ENCODE measurements at regions not wholly inside any gene's neighbourhood (a gene's known extent, or its start where the extent isn't known, plus 50 kb on each side); places are given as distances from the start of the nearest gene placed in this dataset.
"Not testable (repeated sequence)": the region's sequence is repeated elsewhere in the genome, so short reads cannot be mapped to it uniquely, and the experiment has no call there.

DNA sequence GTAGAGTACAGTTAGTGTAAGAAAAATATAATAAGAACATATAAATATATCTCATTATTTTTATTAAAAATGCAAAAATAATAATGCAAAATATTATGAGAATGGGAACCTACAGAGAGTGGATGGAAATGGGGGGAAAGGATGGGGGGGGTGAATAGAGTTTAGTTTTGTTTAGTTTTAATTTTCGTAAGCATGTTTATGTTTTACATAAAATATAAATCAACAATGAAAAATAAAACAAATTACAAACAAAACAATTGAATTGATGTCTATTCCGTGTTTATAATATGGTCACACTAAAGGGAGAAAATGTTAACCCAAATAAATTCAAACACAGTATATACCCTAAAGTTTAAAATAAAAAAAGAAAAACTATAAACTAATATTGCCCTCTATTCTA, 1717.4 kb upstream of the SPRY2 start:
- H3K9me3 ChIP-seq (ENCODE audit: control insufficient read depth in 2 of 2, low read length in 2 of 2): no peaks in the 10 kb centered on the region
- H3K4me3 ChIP-seq (ENCODE audit: low read length in 2 of 2): no peak overlapping the region
- H3K27ac ChIP-seq (ENCODE audit: low read length): no peak overlapping the region
- no peaks in the 10 kb centered on the region for H3K36me3 ChIP-seq (ENCODE audit: control insufficient read depth in 2 of 2, insufficient read depth in 2 of 2, low read length in 2 of 2)
- no peak overlapping the region for H3K9ac ChIP-seq (ENCODE audit: low read length in 2 of 2)
- no peaks in the 10 kb centered on the region for H3K4me1 ChIP-seq (ENCODE audit: control insufficient read depth, insufficient read depth, low read length)
- H3K27me3 ChIP-seq (ENCODE audit: control insufficient read depth in 1 of 2, insufficient read depth in 2 of 2, low read length in 2 of 2): no peaks in the 10 kb centered on the region

DNA sequence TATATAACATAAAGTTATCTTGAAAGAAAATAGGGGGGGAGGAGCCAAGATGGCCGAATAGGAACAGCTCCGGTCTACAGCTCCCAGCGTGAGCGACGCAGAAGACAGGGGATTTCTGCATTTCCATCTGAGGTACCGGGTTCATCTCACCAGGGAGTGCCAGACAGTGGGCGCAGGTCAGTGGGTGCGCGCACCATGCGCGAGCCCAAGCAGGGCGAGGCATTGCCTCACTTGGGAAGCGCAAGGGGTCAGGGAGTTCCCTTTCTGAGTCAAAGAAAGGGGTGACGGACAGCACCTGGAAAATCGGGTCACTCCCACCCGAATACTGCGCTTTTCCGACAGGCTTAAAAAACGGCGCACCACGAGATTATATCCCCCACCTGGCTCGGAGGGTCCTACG, 1704.4 kb upstream of the SPRY2 start:
- not testable (repeated sequence) for H3K4me3 ChIP-seq (ENCODE audit: low read length in 2 of 2); H3K9ac ChIP-seq (ENCODE audit: low read length in 2 of 2); H3K27me3 ChIP-seq (ENCODE audit: control insufficient read depth in 1 of 2, insufficient read depth in 2 of 2, low read length in 2 of 2); H3K27ac ChIP-seq (ENCODE audit: low read length); H3K4me1 ChIP-seq (ENCODE audit: control insufficient read depth, insufficient read depth, low read length); H3K9me3 ChIP-seq (ENCODE audit: control insufficient read depth in 2 of 2, low read length in 2 of 2); H3K36me3 ChIP-seq (ENCODE audit: control insufficient read depth in 2 of 2, insufficient read depth in 2 of 2, low read length in 2 of 2)

DNA sequence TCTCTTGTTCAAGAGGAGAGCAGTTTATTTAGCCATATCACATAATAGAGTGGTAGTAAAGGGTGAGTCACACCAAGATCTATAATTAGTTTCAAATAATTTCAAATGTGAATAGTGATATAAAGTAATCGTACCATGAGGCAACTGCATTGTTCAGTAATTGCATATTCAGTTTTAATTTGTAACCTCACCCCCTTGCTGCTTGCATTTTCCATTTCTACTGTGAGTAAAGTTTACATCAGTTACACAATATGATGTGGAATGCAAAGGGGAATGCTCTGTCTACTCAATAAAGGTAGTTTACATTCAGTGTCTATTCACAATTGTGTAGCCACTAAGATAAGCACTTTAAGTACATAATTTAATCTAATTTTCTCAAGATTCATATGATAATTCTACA, 1695.7 kb upstream of the SPRY2 start:
- no peak overlapping the region for H3K27ac ChIP-seq (ENCODE audit: low read length)
- no peaks in the 10 kb centered on the region for H3K4me1 ChIP-seq (ENCODE audit: control insufficient read depth, insufficient read depth, low read length)
- H3K36me3 ChIP-seq (ENCODE audit: control insufficient read depth in 2 of 2, insufficient read depth in 2 of 2, low read length in 2 of 2): no peaks in the 10 kb centered on the region
- H3K9me3 ChIP-seq (ENCODE audit: control insufficient read depth in 2 of 2, low read length in 2 of 2): peaks cover 0 to 2% of the 10 kb centered on the region in 2 donors
- no peak overlapping the region for H3K4me3 ChIP-seq (ENCODE audit: low read length in 2 of 2)
- H3K9ac ChIP-seq (ENCODE audit: low read length in 2 of 2): no peak overlapping the region
- H3K27me3 ChIP-seq (ENCODE audit: control insufficient read depth in 1 of 2, insufficient read depth in 2 of 2, low read length in 2 of 2): no peaks in the 10 kb centered on the region

DNA sequence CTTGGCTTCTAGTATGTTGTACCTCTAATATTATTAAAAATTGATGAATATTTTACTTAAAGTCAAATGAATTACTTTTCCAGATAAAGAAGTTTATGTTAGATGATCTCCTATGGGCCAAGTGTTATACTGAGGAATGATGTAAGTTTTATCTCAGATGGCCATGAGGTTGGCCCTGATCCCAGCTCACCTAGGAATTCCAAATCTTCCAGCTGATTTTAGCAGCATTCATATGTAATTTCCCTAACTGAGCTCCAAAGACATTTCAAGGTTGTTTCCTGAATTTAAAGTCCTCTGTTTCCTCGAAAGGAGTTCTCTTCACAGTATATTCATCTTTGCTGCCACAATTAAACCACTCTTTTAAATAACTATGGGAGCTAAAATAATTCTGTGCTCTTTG, 1670.4 kb upstream of the SPRY2 start:
- H3K27me3 ChIP-seq (ENCODE audit: control insufficient read depth in 1 of 2, insufficient read depth in 2 of 2, low read length in 2 of 2): no peaks in the 10 kb centered on the region
- no peaks in the 10 kb centered on the region for H3K9me3 ChIP-seq (ENCODE audit: control insufficient read depth in 2 of 2, low read length in 2 of 2)
- H3K36me3 ChIP-seq (ENCODE audit: control insufficient read depth in 2 of 2, insufficient read depth in 2 of 2, low read length in 2 of 2): no peaks in the 10 kb centered on the region
- no peak overlapping the region for H3K4me3 ChIP-seq (ENCODE audit: low read length in 2 of 2)
- no peak overlapping the region for H3K9ac ChIP-seq (ENCODE audit: low read length in 2 of 2)
- no peak overlapping the region for H3K27ac ChIP-seq (ENCODE audit: low read length)
- H3K4me1 ChIP-seq (ENCODE audit: control insufficient read depth, insufficient read depth, low read length): no peaks in the 10 kb centered on the region

DNA sequence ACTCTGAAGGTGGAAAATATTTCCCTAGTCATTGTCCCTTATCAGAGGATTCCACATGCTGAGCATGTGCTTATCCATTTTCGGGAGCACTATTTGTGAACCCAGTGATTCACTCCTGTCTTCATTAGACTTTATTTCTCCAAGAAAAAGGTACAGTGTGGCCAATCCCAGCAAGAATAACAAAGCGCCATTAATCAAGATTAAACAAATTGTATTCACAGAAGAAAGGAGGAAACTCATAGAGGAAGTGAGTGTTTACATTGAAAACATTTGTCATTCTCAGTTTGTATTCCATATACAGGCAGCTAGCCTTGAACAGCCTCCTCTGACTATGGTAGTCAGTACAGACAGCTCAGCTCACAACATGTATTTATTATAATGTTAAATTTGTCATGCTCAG, 1669.9 kb upstream of the SPRY2 start:
- no peaks in the 10 kb centered on the region for H3K27me3 ChIP-seq (ENCODE audit: control insufficient read depth in 1 of 2, insufficient read depth in 2 of 2, low read length in 2 of 2)
- H3K4me1 ChIP-seq (ENCODE audit: control insufficient read depth, insufficient read depth, low read length): no peaks in the 10 kb centered on the region
- H3K36me3 ChIP-seq (ENCODE audit: control insufficient read depth in 2 of 2, insufficient read depth in 2 of 2, low read length in 2 of 2): no peaks in the 10 kb centered on the region
- H3K4me3 ChIP-seq (ENCODE audit: low read length in 2 of 2): no peak overlapping the region
- no peak overlapping the region for H3K9ac ChIP-seq (ENCODE audit: low read length in 2 of 2)
- H3K27ac ChIP-seq (ENCODE audit: low read length): no peak overlapping the region
- no peaks in the 10 kb centered on the region for H3K9me3 ChIP-seq (ENCODE audit: control insufficient read depth in 2 of 2, low read length in 2 of 2)

DNA sequence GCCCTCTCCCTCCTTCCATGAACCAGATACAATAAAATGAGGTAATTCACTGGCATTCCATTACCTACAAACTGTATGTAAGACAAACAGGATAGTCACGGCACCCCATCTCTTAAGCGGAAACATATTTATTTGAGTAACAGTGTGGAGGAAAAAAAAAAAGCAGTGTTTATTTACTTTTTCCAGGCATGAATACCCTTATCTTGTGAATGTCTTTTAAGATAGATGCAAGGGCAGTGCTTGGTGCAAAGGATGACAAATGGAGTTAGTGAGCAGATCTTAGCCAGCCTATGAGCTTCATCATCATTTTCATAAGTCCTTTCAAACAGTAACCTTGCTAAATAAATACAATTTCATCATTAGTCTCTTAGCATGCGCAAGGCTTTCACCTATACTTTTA, 1661.8 kb upstream of the SPRY2 start:
- H3K4me3 ChIP-seq (ENCODE audit: low read length in 2 of 2): no peak overlapping the region
- no peaks in the 10 kb centered on the region for H3K9me3 ChIP-seq (ENCODE audit: control insufficient read depth in 2 of 2, low read length in 2 of 2)
- H3K36me3 ChIP-seq (ENCODE audit: control insufficient read depth in 2 of 2, insufficient read depth in 2 of 2, low read length in 2 of 2): no peaks in the 10 kb centered on the region
- no peak overlapping the region for H3K9ac ChIP-seq (ENCODE audit: low read length in 2 of 2)
- no peak overlapping the region for H3K27ac ChIP-seq (ENCODE audit: low read length)
- no peaks in the 10 kb centered on the region for H3K4me1 ChIP-seq (ENCODE audit: control insufficient read depth, insufficient read depth, low read length)
- H3K27me3 ChIP-seq (ENCODE audit: control insufficient read depth in 1 of 2, insufficient read depth in 2 of 2, low read length in 2 of 2): no peaks in the 10 kb centered on the region

DNA sequence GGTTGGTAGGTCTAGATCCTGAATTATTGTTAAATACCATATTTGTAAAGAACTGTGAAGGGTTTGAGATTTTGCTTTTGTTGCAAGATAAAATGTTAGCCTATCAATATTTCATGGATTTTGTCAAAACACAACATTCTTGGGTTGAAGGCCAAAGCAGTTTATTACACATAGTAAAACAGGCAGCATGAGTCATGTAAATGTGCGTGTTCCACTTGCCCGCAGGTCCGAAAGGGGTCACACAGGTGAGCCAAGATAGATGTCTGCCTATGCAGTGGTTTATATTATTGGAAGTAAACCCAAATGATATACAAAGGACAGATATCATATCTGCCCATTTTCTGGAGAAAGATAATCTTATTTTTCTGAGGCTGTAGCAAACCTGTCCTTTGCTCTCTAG, 1654.4 kb upstream of the SPRY2 start:
- no peaks in the 10 kb centered on the region for H3K27me3 ChIP-seq (ENCODE audit: control insufficient read depth in 1 of 2, insufficient read depth in 2 of 2, low read length in 2 of 2)
- H3K27ac ChIP-seq (ENCODE audit: low read length): no peak overlapping the region
- H3K4me1 ChIP-seq (ENCODE audit: control insufficient read depth, insufficient read depth, low read length): no peaks in the 10 kb centered on the region
- H3K36me3 ChIP-seq (ENCODE audit: control insufficient read depth in 2 of 2, insufficient read depth in 2 of 2, low read length in 2 of 2): no peaks in the 10 kb centered on the region
- no peak overlapping the region for H3K4me3 ChIP-seq (ENCODE audit: low read length in 2 of 2)
- H3K9ac ChIP-seq (ENCODE audit: low read length in 2 of 2): no peak overlapping the region
- H3K9me3 ChIP-seq (ENCODE audit: control insufficient read depth in 2 of 2, low read length in 2 of 2): no peaks in the 10 kb centered on the region

DNA sequence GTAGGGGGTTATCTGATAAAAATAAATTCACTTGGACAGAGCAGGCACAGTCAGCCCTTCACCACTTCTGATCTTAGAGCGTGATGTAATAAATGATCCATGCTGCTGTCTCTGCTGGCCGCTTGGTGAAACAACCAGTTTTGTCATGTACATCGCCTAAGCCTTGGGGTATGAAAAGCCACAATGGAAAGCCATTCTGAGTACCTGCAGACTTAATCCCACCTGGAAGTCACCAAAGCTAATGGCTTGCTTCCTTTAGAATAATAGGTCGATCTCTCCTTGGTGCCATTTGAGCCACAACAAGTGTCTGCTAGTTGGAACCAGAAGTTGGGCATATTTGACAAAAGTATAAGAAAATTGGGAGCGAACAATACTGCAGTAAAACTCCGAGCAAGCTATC, 1649.7 kb upstream of the SPRY2 start:
- H3K27ac ChIP-seq (ENCODE audit: low read length): no peak overlapping the region
- H3K27me3 ChIP-seq (ENCODE audit: control insufficient read depth in 1 of 2, insufficient read depth in 2 of 2, low read length in 2 of 2): no peaks in the 10 kb centered on the region
- H3K9me3 ChIP-seq (ENCODE audit: control insufficient read depth in 2 of 2, low read length in 2 of 2): no peaks in the 10 kb centered on the region
- H3K4me1 ChIP-seq (ENCODE audit: control insufficient read depth, insufficient read depth, low read length): no peaks in the 10 kb centered on the region
- H3K36me3 ChIP-seq (ENCODE audit: control insufficient read depth in 2 of 2, insufficient read depth in 2 of 2, low read length in 2 of 2): no peaks in the 10 kb centered on the region
- H3K9ac ChIP-seq (ENCODE audit: low read length in 2 of 2): no peak overlapping the region
- no peak overlapping the region for H3K4me3 ChIP-seq (ENCODE audit: low read length in 2 of 2)

DNA sequence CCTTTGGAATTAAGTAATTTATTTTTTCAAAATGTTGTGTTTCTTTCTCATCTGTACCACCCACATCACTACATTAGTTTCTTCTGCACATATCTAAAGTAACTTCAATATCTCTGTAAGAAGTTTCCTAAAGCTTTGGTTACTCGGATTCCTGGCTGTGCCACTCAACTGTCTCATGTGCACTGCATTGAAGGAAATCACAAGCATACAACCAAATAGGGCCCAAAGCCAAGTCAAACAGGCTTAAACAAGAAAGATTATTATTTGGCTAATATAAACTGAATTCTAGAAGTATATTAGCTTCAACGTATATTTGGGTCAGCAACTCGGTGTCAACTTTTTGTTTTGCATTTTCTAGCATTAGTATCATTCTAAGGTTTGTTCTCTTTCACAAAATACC, 1647.6 kb upstream of the SPRY2 start:
- Histone ChIP-seq H3K4me3 (ENCODE audit: low read length in 2 of 2) (no peak overlapping the region), H3K27ac (ENCODE audit: low read length) (no peak overlapping the region), H3K36me3 (ENCODE audit: control insufficient read depth in 2 of 2, insufficient read depth in 2 of 2, low read length in 2 of 2) (no peaks in the 10 kb centered on the region), H3K9ac (ENCODE audit: low read length in 2 of 2) (no peak overlapping the region), H3K27me3 (ENCODE audit: control insufficient read depth in 1 of 2, insufficient read depth in 2 of 2, low read length in 2 of 2) (no peaks in the 10 kb centered on the region), H3K9me3 (ENCODE audit: control insufficient read depth in 2 of 2, low read length in 2 of 2) (no peaks in the 10 kb centered on the region), H3K4me1 (ENCODE audit: control insufficient read depth, insufficient read depth, low read length) (no peaks in the 10 kb centered on the region)

DNA sequence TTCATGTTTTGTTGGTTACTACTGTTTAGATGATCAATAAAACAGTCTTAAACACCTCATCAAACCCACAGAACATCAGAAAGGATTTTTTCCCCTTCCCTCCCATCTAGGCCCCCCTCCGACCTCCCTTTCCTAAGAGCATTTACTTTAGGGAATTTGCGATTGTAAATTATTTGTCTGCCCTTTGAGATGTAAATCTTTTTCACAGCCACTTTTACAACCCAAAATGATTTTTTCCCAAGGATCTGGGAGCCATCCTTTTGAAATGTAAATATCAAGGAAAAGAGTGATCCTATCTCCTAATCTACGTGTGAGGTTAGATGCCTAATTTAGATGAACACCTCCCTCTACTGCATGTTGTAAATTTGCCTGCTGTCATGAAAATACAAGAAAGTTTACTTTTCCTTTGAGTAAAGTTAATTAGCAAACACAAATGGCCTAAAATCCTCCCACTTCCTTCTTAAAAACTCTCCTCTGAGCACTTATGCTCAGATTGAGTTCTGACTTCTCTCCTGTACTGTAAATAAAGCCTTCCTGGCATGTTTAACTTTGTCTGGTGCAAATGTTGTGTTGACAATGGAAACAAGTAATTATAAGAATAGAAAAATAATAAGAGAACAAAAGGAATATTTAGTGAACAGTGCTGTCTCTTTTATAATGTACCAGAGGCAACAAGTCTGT, 1646.9 kb upstream of the SPRY2 start:
- no peak overlapping the region for H3K9ac ChIP-seq (ENCODE audit: low read length in 2 of 2)
- no peak overlapping the region for H3K4me3 ChIP-seq (ENCODE audit: low read length in 2 of 2)
- H3K36me3 ChIP-seq (ENCODE audit: control insufficient read depth in 2 of 2, insufficient read depth in 2 of 2, low read length in 2 of 2): no peaks in the 10 kb centered on the region
- H3K9me3 ChIP-seq (ENCODE audit: control insufficient read depth in 2 of 2, low read length in 2 of 2): no peaks in the 10 kb centered on the region
- H3K27ac ChIP-seq (ENCODE audit: low read length): no peak overlapping the region
- no peaks in the 10 kb centered on the region for H3K4me1 ChIP-seq (ENCODE audit: control insufficient read depth, insufficient read depth, low read length)
- no peaks in the 10 kb centered on the region for H3K27me3 ChIP-seq (ENCODE audit: control insufficient read depth in 1 of 2, insufficient read depth in 2 of 2, low read length in 2 of 2)

DNA sequence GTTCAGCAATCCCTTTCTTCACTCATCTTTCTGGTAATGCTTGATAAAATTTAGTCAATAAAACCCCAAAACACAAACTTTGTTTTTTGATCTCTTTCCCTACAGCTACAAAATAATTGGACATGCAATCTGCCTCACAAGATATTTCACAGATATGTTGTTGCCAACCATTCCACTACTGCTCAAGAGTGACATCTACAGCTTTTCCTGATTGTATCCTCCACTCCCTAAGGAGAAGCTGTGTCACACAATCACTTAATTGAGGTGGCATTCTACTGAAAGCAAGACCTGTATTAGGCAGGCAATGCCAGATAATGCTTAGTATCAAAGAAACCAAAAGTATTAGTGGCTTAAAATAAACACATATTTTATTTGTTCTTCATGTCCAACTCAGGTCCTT, 1646.2 kb upstream of the SPRY2 start:
- H3K4me1 ChIP-seq (ENCODE audit: control insufficient read depth, insufficient read depth, low read length): no peaks in the 10 kb centered on the region
- H3K36me3 ChIP-seq (ENCODE audit: control insufficient read depth in 2 of 2, insufficient read depth in 2 of 2, low read length in 2 of 2): no peaks in the 10 kb centered on the region

More for the DNA sequence above, 1646.2 kb upstream of the SPRY2 start:
- H3K9me3 ChIP-seq (ENCODE audit: control insufficient read depth in 2 of 2, low read length in 2 of 2): no peaks in the 10 kb centered on the region
- H3K27me3 ChIP-seq (ENCODE audit: control insufficient read depth in 1 of 2, insufficient read depth in 2 of 2, low read length in 2 of 2): no peaks in the 10 kb centered on the region
- H3K27ac ChIP-seq (ENCODE audit: low read length): no peak overlapping the region
- H3K4me3 ChIP-seq (ENCODE audit: low read length in 2 of 2): no peak overlapping the region
- H3K9ac ChIP-seq (ENCODE audit: low read length in 2 of 2): no peak overlapping the region

Measured in stomach smooth muscle (tissue), 2 donors.